CD4-positive, alpha-beta T cell treated with Interleukin-6 for 4 hours (primary cell): ENCODE measurements at regions not wholly inside any gene's neighbourhood (a gene's known extent, or its start where the extent isn't known, plus 50 kb on each side); places are given as distances from the start of the nearest gene placed in this dataset.
A peak's percentile ranks its signal among the peaks of the same experiment; 100 is the strongest.

Source experiments
- DNase-seq: peaks from one replicate; pipeline ENCODE4 v3.0.0-alpha.2; 2020; ENCODE audit warnings: mixed read lengths

- DNase-seq = no peak
Measured at GRCh38 chr15:101124731-101125451, 127.0 kb downstream of the CHSY1 start.

- no peak for DNase-seq
Measured at GRCh38 chr15:101123222-101123910, 128.5 kb downstream of the CHSY1 start.

- DNase-seq = no peak
Measured at GRCh38 chr15:101122806-101123205, 129.0 kb downstream of the CHSY1 start.

GRCh38 chr15:101122266-101122665, 129.6 kb downstream of the CHSY1 start:
- no peak for DNase-seq

- DNase-seq = peak; percentile 32
Measured at GRCh38 chr15:101121511-101122090, 130.2 kb downstream of the CHSY1 start.

- DNase-seq = no peak
Measured at GRCh38 chr15:101120987-101121386, 130.9 kb downstream of the CHSY1 start.

GRCh38 chr15:101120473-101120872, 131.4 kb downstream of the CHSY1 start:
- no peak for DNase-seq
